ENCODE measurements at regions not wholly inside any gene's neighbourhood (a gene's known extent, or its start where the extent isn't known, plus 50 kb on each side); places are given as distances from the start of the nearest gene placed in this dataset.

DNA sequence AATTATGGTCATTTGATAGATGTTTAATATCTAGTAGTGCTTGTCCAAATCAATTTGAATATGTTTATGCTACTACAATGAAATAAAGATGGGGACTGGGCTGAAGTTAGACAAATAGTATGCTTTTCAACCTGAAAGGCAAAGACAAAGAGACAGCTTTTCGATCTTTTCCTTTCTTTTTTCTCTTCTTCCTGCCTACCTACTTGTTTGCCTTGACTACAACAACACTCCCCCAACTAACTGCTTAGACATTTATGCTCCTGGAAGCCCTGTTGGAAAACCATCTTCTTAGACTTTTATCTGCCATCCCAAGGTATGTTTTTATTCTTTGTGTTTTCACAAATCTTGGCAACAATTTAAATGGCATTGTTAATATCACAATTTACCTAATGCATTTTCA lies 374.4 kb upstream of the DDI1 start:
- no peak overlapping the region for H3K4me3 ChIP-seq (ENCODE audit: low read depth, poor library complexity, severe bottlenecking)
- 0% methylated on average over 1 of the region's 1 CpG for WGBS, 2 donors
- DNase-seq (ENCODE audit: low spot score in 2 of 2) = no peak
- intact Hi-C loops (cut with DNase I; ENCODE audit: low total_unique reads) = no loop called here
- no peak for TF ChIP-seq POLR2A (IDR thresholded peaks at IDR 0.05)
- TF ChIP-seq, protein P1, sequence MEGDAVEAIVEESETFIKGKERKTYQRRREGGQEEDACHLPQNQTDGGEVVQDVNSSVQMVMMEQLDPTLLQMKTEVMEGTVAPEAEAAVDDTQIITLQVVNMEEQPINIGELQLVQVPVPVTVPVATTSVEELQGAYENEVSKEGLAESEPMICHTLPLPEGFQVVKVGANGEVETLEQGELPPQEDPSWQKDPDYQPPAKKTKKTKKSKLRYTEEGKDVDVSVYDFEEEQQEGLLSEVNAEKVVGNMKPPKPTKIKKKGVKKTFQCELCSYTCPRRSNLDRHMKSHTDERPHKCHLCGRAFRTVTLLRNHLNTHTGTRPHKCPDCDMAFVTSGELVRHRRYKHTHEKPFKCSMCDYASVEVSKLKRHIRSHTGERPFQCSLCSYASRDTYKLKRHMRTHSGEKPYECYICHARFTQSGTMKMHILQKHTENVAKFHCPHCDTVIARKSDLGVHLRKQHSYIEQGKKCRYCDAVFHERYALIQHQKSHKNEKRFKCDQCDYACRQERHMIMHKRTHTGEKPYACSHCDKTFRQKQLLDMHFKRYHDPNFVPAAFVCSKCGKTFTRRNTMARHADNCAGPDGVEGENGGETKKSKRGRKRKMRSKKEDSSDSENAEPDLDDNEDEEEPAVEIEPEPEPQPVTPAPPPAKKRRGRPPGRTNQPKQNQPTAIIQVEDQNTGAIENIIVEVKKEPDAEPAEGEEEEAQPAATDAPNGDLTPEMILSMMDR (IDR thresholded peaks at IDR 0.05) = no peak

DNA sequence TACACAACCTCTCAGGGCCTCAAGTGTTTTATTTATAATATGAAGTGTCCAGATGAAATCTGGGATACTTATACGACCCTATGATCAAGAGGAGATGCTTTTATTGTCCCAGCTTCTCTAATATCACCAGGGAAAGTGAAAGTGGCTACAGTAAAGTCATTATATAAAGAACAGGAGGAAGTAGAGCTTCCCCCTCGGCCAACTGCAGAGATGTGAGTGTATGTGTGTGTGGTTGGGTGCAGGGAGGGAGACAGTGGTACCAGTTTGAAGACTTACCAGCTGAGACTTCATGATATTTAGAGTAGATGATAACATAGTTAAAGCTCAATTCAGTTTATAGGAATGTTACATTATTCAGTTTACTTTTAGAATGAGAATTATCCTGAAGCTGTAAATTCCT lies 373.6 kb upstream of the DDI1 start:
- TF ChIP-seq POLR2A (IDR thresholded peaks at IDR 0.05) = no peak
- TF ChIP-seq, protein P1 (IDR thresholded peaks at IDR 0.05) = no peak
- DNase-seq (ENCODE audit: low spot score in 2 of 2) = no peak
- intact Hi-C loops (cut with DNase I; ENCODE audit: low total_unique reads) = no loop called here
- H3K4me3 ChIP-seq (ENCODE audit: low read depth, poor library complexity, severe bottlenecking) = no peak overlapping the region
- WGBS, 2 donors = 38 to 43% methylated on average over 2 of the region's 2 CpGs

DNA sequence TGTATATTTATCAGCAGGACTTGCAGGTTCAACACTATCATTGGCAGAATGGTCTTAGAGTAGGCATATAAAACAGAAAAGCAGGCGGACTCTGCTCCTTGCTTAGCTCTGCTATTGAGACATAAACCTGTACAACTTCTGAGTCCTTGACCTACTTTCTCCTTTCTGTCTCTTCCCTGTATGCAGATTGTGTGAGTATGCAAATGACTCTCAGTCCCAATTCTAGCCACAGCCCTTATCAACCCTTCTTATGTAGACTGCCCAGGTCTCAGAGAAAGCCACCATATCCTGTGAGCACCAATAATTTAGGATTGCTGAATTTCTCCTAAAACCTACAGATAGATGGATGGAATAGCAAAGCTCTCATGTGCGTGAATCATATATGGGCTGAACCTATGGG lies 367.6 kb upstream of the DDI1 start:
- H3K4me3 ChIP-seq (ENCODE audit: low read depth, poor library complexity, severe bottlenecking) = no peak overlapping the region
- intact Hi-C loops (cut with DNase I; ENCODE audit: low total_unique reads) = no loop called here
- WGBS, 2 donors = 83 to 94% methylated on average over 2 of the region's 2 CpGs
- DNase-seq (ENCODE audit: low spot score in 2 of 2) = no peak
- TF ChIP-seq, protein P1 (IDR thresholded peaks at IDR 0.05) = no peak
- no peak for TF ChIP-seq POLR2A (IDR thresholded peaks at IDR 0.05)

DNA sequence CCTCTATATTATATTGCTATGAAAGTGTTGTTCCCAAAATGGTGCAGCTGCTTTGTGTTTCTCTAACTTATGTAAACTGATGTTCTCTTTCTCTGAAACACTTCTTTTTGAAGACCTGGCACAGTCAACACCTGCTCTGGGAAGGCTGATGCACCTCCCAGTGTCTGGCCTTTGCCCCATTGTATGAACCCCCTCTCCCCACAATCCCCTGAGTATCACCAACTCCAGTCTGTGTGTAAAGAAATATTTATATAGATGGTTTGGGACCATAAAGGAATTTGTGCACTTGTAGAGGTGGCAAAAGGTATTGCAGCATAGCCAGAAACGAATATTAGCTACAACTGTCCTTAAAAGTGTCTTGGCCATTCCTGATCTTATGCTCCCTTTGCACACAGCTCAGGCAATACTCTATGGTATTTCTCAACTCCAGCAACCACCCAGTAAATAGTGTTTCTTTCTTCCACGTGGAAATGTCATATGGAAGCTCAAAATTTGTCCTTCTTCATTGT lies 365.2 kb upstream of the DDI1 start:
- WGBS, 2 donors = 54 to 56% methylated on average over 2 of the region's 2 CpGs
- intact Hi-C loops (cut with DNase I; ENCODE audit: low total_unique reads) = no loop called here
- no peak for DNase-seq (ENCODE audit: low spot score in 2 of 2)
- H3K4me3 ChIP-seq (ENCODE audit: low read depth, poor library complexity, severe bottlenecking) = no peak overlapping the region
- TF ChIP-seq, protein P1 (IDR thresholded peaks at IDR 0.05) = no peak
- no peak for TF ChIP-seq POLR2A (IDR thresholded peaks at IDR 0.05)

DNA sequence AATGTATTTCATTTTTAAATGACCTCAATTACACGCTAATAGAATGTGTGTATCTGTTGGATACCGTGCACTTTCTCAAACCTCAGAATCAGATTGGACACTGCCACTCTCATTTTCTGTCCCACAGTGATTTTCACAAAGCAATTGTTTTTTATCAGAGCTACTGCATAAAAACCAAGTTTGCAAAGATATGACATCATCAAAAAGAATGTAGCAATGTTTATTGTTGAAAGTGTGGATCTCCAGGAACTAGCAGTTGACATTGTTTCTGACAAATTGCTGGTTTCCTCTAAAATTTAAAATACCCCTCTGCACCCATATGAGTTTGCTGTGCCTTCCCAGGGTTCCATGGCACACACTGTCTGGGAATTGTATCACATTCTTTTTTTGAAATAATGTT lies 362.7 kb upstream of the DDI1 start:
- WGBS, 2 donors = 87 to 98% methylated on average over 2 of the region's 2 CpGs
- intact Hi-C loops (cut with DNase I; ENCODE audit: low total_unique reads) = no loop called here
- DNase-seq (ENCODE audit: low spot score in 2 of 2) = no peak
- H3K4me3 ChIP-seq (ENCODE audit: low read depth, poor library complexity, severe bottlenecking) = no peak overlapping the region
- TF ChIP-seq, protein P1 (IDR thresholded peaks at IDR 0.05) = no peak
- no peak for TF ChIP-seq POLR2A (IDR thresholded peaks at IDR 0.05)

DNA sequence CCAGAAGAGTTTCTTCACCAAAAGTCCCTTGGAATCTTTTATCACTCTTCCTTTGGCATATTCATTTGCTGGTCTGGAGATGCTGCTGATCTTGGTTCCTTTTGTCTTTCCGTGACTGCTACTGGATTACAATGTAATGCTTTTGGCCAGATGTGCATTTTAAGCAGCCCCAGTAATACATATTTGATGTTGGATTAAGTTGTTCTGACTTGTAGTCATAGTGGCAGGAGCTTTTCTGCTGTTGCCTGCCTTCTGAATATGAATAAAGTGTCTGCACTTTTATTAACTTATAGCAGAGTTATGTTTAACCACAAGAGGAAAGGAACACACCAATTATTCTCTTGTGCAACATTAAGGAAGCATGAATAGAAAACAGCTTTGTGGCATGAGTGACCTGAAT lies 360.0 kb upstream of the DDI1 start:
- no peak for DNase-seq (ENCODE audit: low spot score in 2 of 2)
- 60 to 61% methylated on average over 1 of the region's 1 CpG for WGBS, 2 donors
- H3K4me3 ChIP-seq (ENCODE audit: low read depth, poor library complexity, severe bottlenecking) = no peak overlapping the region
- TF ChIP-seq, protein P1 (IDR thresholded peaks at IDR 0.05) = no peak
- no peak for TF ChIP-seq POLR2A (IDR thresholded peaks at IDR 0.05)
- intact Hi-C loops (cut with DNase I; ENCODE audit: low total_unique reads) = no loop called here

All from lower leg skin (tissue), 4 donors.